Keratinocyte (primary cell): ENCODE measurements at regions not wholly inside any gene's neighbourhood (a gene's known extent, or its start where the extent isn't known, plus 50 kb on each side); places are given as distances from the start of the nearest gene placed in this dataset.

ENCODE experiments used
- DNase-seq: peaks from one replicate; pipeline ENCODE4 v3.0.0-alpha.2; 2011; ENCODE audit warnings: low read depth, missing footprints, low spot score
- FAIRE-seq: peaks from 2 replicates; lab custom pipeline; 2011; peaks lifted over from hg19 to GRCh38; lab: Jason Lieb, UNC
- H2AFZ ChIP-seq: 2 replicates; pipeline ENCODE4 v1.6.0; 2012; ENCODE audit warnings: low read length, control low read depth, inconsistent platforms; ENCODE audit not compliant: control insufficient read depth
- H3K27ac ChIP-seq: 2 replicates; pipeline ENCODE4 v1.5.1; 2011; ENCODE audit warnings: low read length; ENCODE audit not compliant: control insufficient read depth, insufficient read depth
- H3K27me3 ChIP-seq: 3 replicates; pipeline ENCODE4 v1.6.0; 2011; ENCODE audit warnings: low read length; ENCODE audit not compliant: control insufficient read depth, insufficient read depth; ENCODE audit errors: extremely low read depth
- H3K36me3 ChIP-seq, 2 experiments: 2 replicates in 1 of 2; 3 replicates in 1 of 2; pipeline ENCODE4 v1.5.1; 2011; ENCODE audit warnings: low read length in 2 of 2, mild to moderate bottlenecking in 1 of 2; ENCODE audit not compliant: control insufficient read depth in 2 of 2, insufficient read depth in 2 of 2; ENCODE audit errors: extremely low read depth in 1 of 2
- H3K4me1 ChIP-seq: 3 replicates; pipeline ENCODE4 v1.5.1; 2011; ENCODE audit warnings: low read length; ENCODE audit not compliant: control insufficient read depth, insufficient read depth; ENCODE audit errors: extremely low read depth
- H3K4me2 ChIP-seq: 3 replicates; pipeline ENCODE4 v1.6.0; 2011; ENCODE audit warnings: low read depth, low read length; ENCODE audit not compliant: control insufficient read depth, insufficient read depth; ENCODE audit errors: extremely low read depth
- H3K4me3 ChIP-seq, 3 experiments: fragments of 200-600 bp in 1 of 3; sonication (generic) in 1 of 3; 2 replicates in 2 of 3; 3 replicates in 1 of 3; pipeline ENCODE4 v1.5.1; 2011 to 2016; ENCODE audit warnings: low read length in 3 of 3, mild to moderate bottlenecking in 3 of 3, control low read depth in 2 of 3, inconsistent platforms in 1 of 3, low read depth in 1 of 3, mixed read lengths in 1 of 3, mixed run types in 1 of 3, moderate library complexity in 1 of 3; ENCODE audit not compliant: control insufficient read depth in 2 of 3, insufficient read depth in 2 of 3; ENCODE audit errors: extremely low read depth in 1 of 3
- H3K79me2 ChIP-seq: 2 replicates; pipeline ENCODE4 v1.6.0; 2012; ENCODE audit warnings: low read length; ENCODE audit not compliant: control insufficient read depth, insufficient read depth
- H3K9ac ChIP-seq: 3 replicates; pipeline ENCODE4 v1.6.0; 2011; ENCODE audit warnings: low read length; ENCODE audit not compliant: control insufficient read depth, insufficient read depth; ENCODE audit errors: extremely low read depth
- H3K9me1 ChIP-seq: 3 replicates; pipeline ENCODE4 v1.6.0; 2011; ENCODE audit warnings: low read length; ENCODE audit not compliant: control insufficient read depth, insufficient read depth; ENCODE audit errors: extremely low read depth
- H3K9me3 ChIP-seq: 2 replicates; pipeline ENCODE4 v1.5.1; 2012; ENCODE audit warnings: low read depth, low read length; ENCODE audit not compliant: control insufficient read depth
- H4K20me1 ChIP-seq: 3 replicates; pipeline ENCODE4 v1.6.0; 2011; ENCODE audit warnings: low read length; ENCODE audit not compliant: control insufficient read depth, insufficient read depth; ENCODE audit errors: extremely low read depth
- EZH2 ChIP-seq: IDR thresholded peaks from one replicate; pipeline ENCODE4 v1.6.1; 2012; ENCODE audit warnings: inconsistent platforms, mild to moderate bottlenecking, low read length, moderate library complexity
- dilution Hi-C: fragments of 300-500 bp; cut with MboI; formaldehyde crosslinking; loops from one replicate; pipeline ENCODE4 v1.7.0; 2020; ENCODE audit warnings: low sequenced_read_pairs; ENCODE audit not compliant: extremely low pct_ligation_motif_present
- TF ChIP-seq, protein P1 (sequence below), 3 experiments: IDR thresholded peaks in 1 of 3; conservative IDR thresholded peaks in 1 of 3; optimal IDR thresholded peaks in 1 of 3; 2 replicates in 2 of 3; 3 replicates in 1 of 3; pipeline versions ENCODE3 to v1.5.1; 2011; ENCODE audit warnings: low read length in 3 of 3, mild to moderate bottlenecking in 3 of 3, moderate library complexity in 2 of 3, control low read depth in 1 of 3, inconsistent platforms in 1 of 3; ENCODE audit not compliant: insufficient read depth in 2 of 3; ENCODE audit errors: extremely low read depth in 1 of 3

DNA sequence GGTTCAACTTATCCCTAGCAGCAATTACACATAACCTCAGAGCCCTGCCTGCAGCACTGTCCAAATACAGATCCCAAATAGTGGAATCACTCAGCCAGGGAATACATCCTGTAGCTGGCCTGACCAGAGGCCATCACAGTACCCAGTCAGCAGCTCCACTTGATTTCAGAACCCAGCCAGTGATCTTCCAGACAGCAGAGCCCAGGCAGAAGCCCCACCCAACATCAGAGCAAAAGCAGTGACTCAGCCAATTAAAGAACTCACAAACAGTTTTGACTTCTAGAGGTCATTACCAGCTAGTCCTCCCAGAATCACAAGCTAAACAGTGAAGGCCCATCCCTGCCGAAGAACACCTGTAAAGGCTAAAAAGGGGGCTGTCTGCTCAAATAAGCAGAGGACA is 118.0 kb upstream of the SRD5A2 start:
- H3K36me3 ChIP-seq: no peaks in the 10 kb centered on the region
- no peak for DNase-seq
- H3K9me1 ChIP-seq: no peaks in the 10 kb centered on the region
- no peaks in the 10 kb centered on the region for H3K27me3 ChIP-seq
- no peaks in the 10 kb centered on the region for H3K4me1 ChIP-seq
- H3K79me2 ChIP-seq: no peaks in the 10 kb centered on the region
- no peaks in the 10 kb centered on the region for H4K20me1 ChIP-seq
- FAIRE-seq: no peak
- H3K9ac ChIP-seq: no peak overlapping the region
- no peak for TF ChIP-seq EZH2
- TF ChIP-seq, protein P1, sequence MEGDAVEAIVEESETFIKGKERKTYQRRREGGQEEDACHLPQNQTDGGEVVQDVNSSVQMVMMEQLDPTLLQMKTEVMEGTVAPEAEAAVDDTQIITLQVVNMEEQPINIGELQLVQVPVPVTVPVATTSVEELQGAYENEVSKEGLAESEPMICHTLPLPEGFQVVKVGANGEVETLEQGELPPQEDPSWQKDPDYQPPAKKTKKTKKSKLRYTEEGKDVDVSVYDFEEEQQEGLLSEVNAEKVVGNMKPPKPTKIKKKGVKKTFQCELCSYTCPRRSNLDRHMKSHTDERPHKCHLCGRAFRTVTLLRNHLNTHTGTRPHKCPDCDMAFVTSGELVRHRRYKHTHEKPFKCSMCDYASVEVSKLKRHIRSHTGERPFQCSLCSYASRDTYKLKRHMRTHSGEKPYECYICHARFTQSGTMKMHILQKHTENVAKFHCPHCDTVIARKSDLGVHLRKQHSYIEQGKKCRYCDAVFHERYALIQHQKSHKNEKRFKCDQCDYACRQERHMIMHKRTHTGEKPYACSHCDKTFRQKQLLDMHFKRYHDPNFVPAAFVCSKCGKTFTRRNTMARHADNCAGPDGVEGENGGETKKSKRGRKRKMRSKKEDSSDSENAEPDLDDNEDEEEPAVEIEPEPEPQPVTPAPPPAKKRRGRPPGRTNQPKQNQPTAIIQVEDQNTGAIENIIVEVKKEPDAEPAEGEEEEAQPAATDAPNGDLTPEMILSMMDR (optimal IDR thresholded peaks at IDR 0.05 in 1 of 3, IDR thresholded peaks at IDR 0.05 in 1 of 3, conservative IDR thresholded peaks at IDR 0.05 in 1 of 3; ENCODE audit: extremely low read depth in 1 of 3, insufficient read depth in 2 of 3, low read length in 3 of 3): no peak
- no peak overlapping the region for H3K27ac ChIP-seq
- H3K4me2 ChIP-seq: no peak overlapping the region
- H3K9me3 ChIP-seq: peaks cover 7% of the 10 kb centered on the region
- H3K4me3 ChIP-seq: no peak overlapping the region
- dilution Hi-C loops: no loop called here
- H2AFZ ChIP-seq: no peak overlapping the region

DNA sequence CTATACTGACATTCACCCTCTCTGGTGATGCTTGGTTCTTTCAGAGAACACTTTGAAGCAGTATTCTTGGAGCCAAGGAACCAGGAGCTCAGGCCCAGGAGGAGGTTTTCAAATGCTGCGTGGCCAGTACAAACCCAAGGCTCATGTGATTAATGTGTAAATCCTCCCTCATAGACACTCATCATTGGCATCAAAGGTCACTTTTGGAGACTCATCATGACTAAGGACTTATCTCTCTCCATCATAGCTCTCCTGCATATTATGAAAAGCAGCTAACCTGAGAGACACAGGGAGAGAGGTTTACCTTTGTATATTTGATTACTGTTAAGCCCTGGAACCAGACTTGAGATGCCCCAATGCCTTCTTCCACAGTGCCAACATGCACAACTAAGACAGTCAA is 115.3 kb upstream of the SRD5A2 start:
- no peak for DNase-seq
- H3K4me2 ChIP-seq: no peak overlapping the region
- H3K4me3 ChIP-seq: no peak overlapping the region
- no peaks in the 10 kb centered on the region for H3K4me1 ChIP-seq
- H3K9me3 ChIP-seq: peaks cover 14% of the 10 kb centered on the region
- H4K20me1 ChIP-seq: no peaks in the 10 kb centered on the region
- TF ChIP-seq, protein P1 (optimal IDR thresholded peaks at IDR 0.05 in 1 of 3, IDR thresholded peaks at IDR 0.05 in 1 of 3, conservative IDR thresholded peaks at IDR 0.05 in 1 of 3; ENCODE audit: extremely low read depth in 1 of 3, insufficient read depth in 2 of 3, low read length in 3 of 3): no peak
- no peak for TF ChIP-seq EZH2
- no peaks in the 10 kb centered on the region for H3K79me2 ChIP-seq
- H3K27me3 ChIP-seq: no peaks in the 10 kb centered on the region
- H3K36me3 ChIP-seq: no peaks in the 10 kb centered on the region
- no peaks in the 10 kb centered on the region for H3K9me1 ChIP-seq
- H3K27ac ChIP-seq: no peak overlapping the region
- no peak overlapping the region for H2AFZ ChIP-seq
- no peak overlapping the region for H3K9ac ChIP-seq
- dilution Hi-C loops: no loop called here
- no peak for FAIRE-seq
